NCI-H2196 (cell line): ENCODE measurements at regions not wholly inside any gene's neighbourhood (a gene's known extent, or its start where the extent isn't known, plus 50 kb on each side); places are given as distances from the start of the nearest gene placed in this dataset.

Experiments used
- DNase-seq: peaks from one replicate; lab custom pipeline; 2025; ENCODE audit not compliant: unreplicated experiment; lab: John Stamatoyannopoulos, UW

GRCh38 chr14:94998110-94998509, 159.2 kb downstream of the DICER1 start:
- no peak for DNase-seq

GRCh38 chr14:94995551-94995950, 161.8 kb downstream of the DICER1 start:
- no peak for DNase-seq

- no peak for DNase-seq
Measured at GRCh38 chr14:94994245-94994644, 163.1 kb downstream of the DICER1 start.

- DNase-seq, result no peak
Measured at GRCh38 chr14:94992046-94992445, 165.3 kb downstream of the DICER1 start.

GRCh38 chr14:94989946-94990345, 167.4 kb downstream of the DICER1 start:
- DNase-seq, result no peak

- DNase-seq, result no peak
Measured at GRCh38 chr14:94989417-94989816, 167.9 kb downstream of the DICER1 start.

- no peak for DNase-seq
Measured at GRCh38 chr14:94987409-94987808, 169.9 kb downstream of the DICER1 start.

- DNase-seq, result no peak
Measured at GRCh38 chr14:94979891-94980290, 177.4 kb downstream of the DICER1 start.

- no peak for DNase-seq
Measured at GRCh38 chr14:94977016-94977415, 180.3 kb downstream of the DICER1 start.

- DNase-seq, result no peak
Measured at GRCh38 chr14:94975366-94975765, 182.0 kb downstream of the DICER1 start.

- DNase-seq, result no peak
Measured at GRCh38 chr14:94974893-94975292, 182.4 kb downstream of the DICER1 start.

GRCh38 chr14:94974422-94974821, 182.9 kb downstream of the DICER1 start:
- no peak for DNase-seq

- no peak for DNase-seq
Measured at GRCh38 chr14:94971750-94972149, 185.6 kb downstream of the DICER1 start.

GRCh38 chr14:94970941-94971730, 186.2 kb downstream of the DICER1 start:
- no peak for DNase-seq

- no peak for DNase-seq
Measured at GRCh38 chr14:94969766-94970165, 187.6 kb downstream of the DICER1 start.

GRCh38 chr14:94966868-94967267, 190.5 kb downstream of the DICER1 start:
- DNase-seq, result no peak

GRCh38 chr14:94966344-94966743, 191.0 kb downstream of the DICER1 start:
- DNase-seq, result no peak

GRCh38 chr14:94965551-94966313, 191.6 kb downstream of the DICER1 start:
- DNase-seq, result no peak

- no peak for DNase-seq
Measured at GRCh38 chr14:94964931-94965330, 192.4 kb downstream of the DICER1 start.

- DNase-seq, result no peak
Measured at GRCh38 chr14:94964181-94964580, 193.1 kb downstream of the DICER1 start.

- DNase-seq, result no peak
Measured at GRCh38 chr14:94963051-94963450, 193.1 kb upstream of the GSC start.

- no peak for DNase-seq
Measured at GRCh38 chr14:94962166-94962575, 192.3 kb upstream of the GSC start.
